ENCODE measurements at regions not wholly inside any gene's neighbourhood (a gene's known extent, or its start where the extent isn't known, plus 50 kb on each side); places are given as distances from the start of the nearest gene placed in this dataset.

- TF ChIP-seq, protein P1, sequence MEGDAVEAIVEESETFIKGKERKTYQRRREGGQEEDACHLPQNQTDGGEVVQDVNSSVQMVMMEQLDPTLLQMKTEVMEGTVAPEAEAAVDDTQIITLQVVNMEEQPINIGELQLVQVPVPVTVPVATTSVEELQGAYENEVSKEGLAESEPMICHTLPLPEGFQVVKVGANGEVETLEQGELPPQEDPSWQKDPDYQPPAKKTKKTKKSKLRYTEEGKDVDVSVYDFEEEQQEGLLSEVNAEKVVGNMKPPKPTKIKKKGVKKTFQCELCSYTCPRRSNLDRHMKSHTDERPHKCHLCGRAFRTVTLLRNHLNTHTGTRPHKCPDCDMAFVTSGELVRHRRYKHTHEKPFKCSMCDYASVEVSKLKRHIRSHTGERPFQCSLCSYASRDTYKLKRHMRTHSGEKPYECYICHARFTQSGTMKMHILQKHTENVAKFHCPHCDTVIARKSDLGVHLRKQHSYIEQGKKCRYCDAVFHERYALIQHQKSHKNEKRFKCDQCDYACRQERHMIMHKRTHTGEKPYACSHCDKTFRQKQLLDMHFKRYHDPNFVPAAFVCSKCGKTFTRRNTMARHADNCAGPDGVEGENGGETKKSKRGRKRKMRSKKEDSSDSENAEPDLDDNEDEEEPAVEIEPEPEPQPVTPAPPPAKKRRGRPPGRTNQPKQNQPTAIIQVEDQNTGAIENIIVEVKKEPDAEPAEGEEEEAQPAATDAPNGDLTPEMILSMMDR (IDR thresholded peaks at IDR 0.05; ENCODE audit: insufficient read depth, low read depth, low read length), result no peak
- TF ChIP-seq EZH2 (IDR thresholded peaks at IDR 0.05; ENCODE audit: insufficient read depth, low read length), result no peak
Observed at GRCh38 chr18:44028109-44028508, 652.6 kb upstream of the SETBP1 start.
